CD14-positive monocyte (primary cell): ENCODE measurements at regions not wholly inside any gene's neighbourhood (a gene's known extent, or its start where the extent isn't known, plus 50 kb on each side); places are given as distances from the start of the nearest gene placed in this dataset.

ENCODE experiments used
- DNase-seq, 3 donors: peaks; one replicate each; pipeline ENCODE4 v3.0.0-alpha.2; 2011 to 2022
- H2AFZ ChIP-seq: 2 replicates; pipeline ENCODE4 v1.6.0; 2012; ENCODE audit warnings: mild to moderate bottlenecking, low read depth, low read length, inconsistent platforms; ENCODE audit not compliant: insufficient read depth, poor library complexity, severe bottlenecking
- H3K27ac ChIP-seq, 2 donors: 1 replicate in 1 of 2; 2 replicates in 1 of 2; pipeline ENCODE4 v1.5.1; 2012 to 2013; ENCODE audit warnings: low read length in 2 of 2, control low read depth in 1 of 2, inconsistent platforms in 1 of 2, low read depth in 1 of 2, mild to moderate bottlenecking in 1 of 2
- H3K27me3 ChIP-seq, 2 donors: one replicate each; pipeline versions ENCODE4 v1.6.0 to v1.6.1; 2011 to 2013; ENCODE audit warnings: low read length in 2 of 2; ENCODE audit not compliant: control insufficient read depth in 2 of 2, insufficient read depth in 2 of 2
- H3K36me3 ChIP-seq, 2 donors: replicated peaks in 1 of 2; 1 replicate in 1 of 2; 2 replicates in 1 of 2; pipeline versions ENCODE4 v1.5.1 to v1.6.1; 2012 to 2013; ENCODE audit warnings: low read length in 2 of 2, control low read depth in 1 of 2, inconsistent platforms in 1 of 2, mild to moderate bottlenecking in 1 of 2; ENCODE audit not compliant: insufficient read depth in 2 of 2, control insufficient read depth in 1 of 2
- H3K4me1 ChIP-seq, 2 donors: 1 replicate in 1 of 2; 2 replicates in 1 of 2; pipeline versions ENCODE4 v1.5.1 to v1.6.1; 2012 to 2013; ENCODE audit warnings: low read length in 2 of 2, control low read depth in 1 of 2, inconsistent platforms in 1 of 2, mild to moderate bottlenecking in 1 of 2, moderate library complexity in 1 of 2; ENCODE audit not compliant: insufficient read depth in 2 of 2, control insufficient read depth in 1 of 2
- H3K4me2 ChIP-seq: replicated peaks from 2 replicates; pipeline ENCODE3; 2012; ENCODE audit warnings: low read length, moderate library complexity, mild to moderate bottlenecking; ENCODE audit not compliant: poor library complexity, severe bottlenecking; ENCODE audit errors: extremely low read depth
- H3K4me3 ChIP-seq, 3 experiments: fragments of 200-600 bp in 1 of 3; sonication (generic) in 1 of 3; replicated peaks in 1 of 3; 1 replicate in 2 of 3; 2 replicates in 1 of 3; pipeline ENCODE4 v1.5.1; 2011 to 2013; ENCODE audit warnings: low read length in 3 of 3, mild to moderate bottlenecking in 3 of 3, control low read depth in 2 of 3, low read depth in 2 of 3, inconsistent platforms in 1 of 3, moderate library complexity in 1 of 3
- H3K79me2 ChIP-seq: 2 replicates; pipeline ENCODE4 v1.6.0; 2012; ENCODE audit warnings: mild to moderate bottlenecking, control low read depth, inconsistent platforms, low read length, moderate library complexity; ENCODE audit not compliant: insufficient read depth
- H3K9ac ChIP-seq: 2 replicates; pipeline ENCODE4 v1.6.0; 2017; ENCODE audit warnings: low read length, mild to moderate bottlenecking; ENCODE audit not compliant: insufficient read depth, poor library complexity, severe bottlenecking
- H3K9me3 ChIP-seq, 2 donors: replicated peaks in 1 of 2; 1 replicate in 1 of 2; 2 replicates in 1 of 2; pipeline versions ENCODE4 v1.5.1 to v1.6.1; 2012 to 2013; ENCODE audit warnings: low read length in 2 of 2, control low read depth in 1 of 2; ENCODE audit not compliant: control insufficient read depth in 1 of 2, insufficient read depth in 1 of 2
- H4K20me1 ChIP-seq: 2 replicates; pipeline ENCODE4 v1.6.0; 2012; ENCODE audit warnings: mild to moderate bottlenecking, low read length, control low read depth, moderate library complexity; ENCODE audit not compliant: insufficient read depth
- H3K27ac Mint-ChIP-seq, 7 donors: one replicate each; pipeline ENCODE4 v1.8.0; 2020; ENCODE audit warnings: mild to moderate bottlenecking in 7 of 7, mixed read lengths in 7 of 7, moderate library complexity in 6 of 7, inconsistent platforms in 2 of 7
- H3K27me3 Mint-ChIP-seq, 3 donors: one replicate each; pipeline ENCODE4 v1.8.0; 2021 to 2022; ENCODE audit warnings: low read depth in 3 of 3, mild to moderate bottlenecking in 3 of 3, mixed read lengths in 3 of 3, moderate library complexity in 3 of 3, inconsistent platforms in 1 of 3
- H3K36me3 Mint-ChIP-seq, 2 donors: one replicate each; pipeline ENCODE4 v1.8.0; 2020; ENCODE audit warnings: mixed read lengths in 2 of 2, inconsistent platforms in 1 of 2, mild to moderate bottlenecking in 1 of 2
- H3K4me1 Mint-ChIP-seq: one replicate; pipeline ENCODE4 v1.8.0; 2020; ENCODE audit warnings: mild to moderate bottlenecking, mixed read lengths
- H3K4me3 Mint-ChIP-seq, 2 donors: one replicate each; pipeline ENCODE4 v1.8.0; 2020; ENCODE audit warnings: mild to moderate bottlenecking in 2 of 2, mixed read lengths in 2 of 2, moderate library complexity in 1 of 2
- H3K9me3 Mint-ChIP-seq, 7 donors: one replicate each; pipeline ENCODE4 v1.8.0; 2020 to 2022; ENCODE audit warnings: mixed read lengths in 7 of 7, mild to moderate bottlenecking in 6 of 7, moderate library complexity in 6 of 7, inconsistent platforms in 2 of 7
- CTCF ChIP-seq: fragments of 200-600 bp; IDR thresholded peaks from one replicate; pipeline ENCODE4 v1.8.0; 2022; ENCODE audit warnings: antibody characterized with exemption, mild to moderate bottlenecking
- WGBS: methylation state at CpG from one replicate; pipeline ENCODE4 v1.1.5; 2013; ENCODE audit warnings: missing lambda C conversion rate; ENCODE audit not compliant: insufficient coverage; 5-methylcytosine and 5-hydroxymethylcytosine counted together
- intact Hi-C, 2 donors: fragments of 100-400 bp; cut with micrococcal nuclease; formaldehyde crosslinking; loops; one replicate each; pipeline versions ENCODE4 v1.15.0 to v1.15.1; 2023

- H3K9me3 Mint-ChIP-seq = peaks cover 0 to 22% (median 10%) of the 10 kb centered on the region in 7 donors
- H3K4me3 ChIP-seq = no peak overlapping the region
- TF ChIP-seq CTCF = no peak
- no peaks in the 10 kb centered on the region for H3K36me3 ChIP-seq
- no peaks in the 10 kb centered on the region for H3K27me3 ChIP-seq
- no peak overlapping the region for H3K27ac Mint-ChIP-seq
- no peak overlapping the region for H3K27ac ChIP-seq
- 56% methylated on average over 3 of the region's 6 CpGs for WGBS
- DNase-seq = no peak
- H3K4me3 Mint-ChIP-seq = no peak overlapping the region
- H3K36me3 Mint-ChIP-seq = no peaks in the 10 kb centered on the region
- H3K9me3 ChIP-seq = peaks cover 0 to 9% of the 10 kb centered on the region in 2 donors
- no peaks in the 10 kb centered on the region for H3K4me1 ChIP-seq
- H3K4me1 Mint-ChIP-seq = no peaks in the 10 kb centered on the region
- H3K4me2 ChIP-seq = no peak overlapping the region
- no peaks in the 10 kb centered on the region for H3K27me3 Mint-ChIP-seq
- H3K9ac ChIP-seq = no peak overlapping the region
- H2AFZ ChIP-seq = no peak overlapping the region
- intact Hi-C loops = no loop called here
- no peaks in the 10 kb centered on the region for H3K79me2 ChIP-seq
- no peaks in the 10 kb centered on the region for H4K20me1 ChIP-seq
These were observed 573.4 kb upstream of the DPPA4 start for GRCh38 chr3:109910772-109911171.

GRCh38 chr3:109918740-109919139 lies 581.4 kb upstream of the DPPA4 start:
- Histone ChIP-seq H2AFZ (no peak overlapping the region), H3K27ac (no peak overlapping the region), H3K4me1 (no peaks in the 10 kb centered on the region), H3K27me3 (no peaks in the 10 kb centered on the region), H3K4me3 (no peak overlapping the region), H3K36me3 (no peaks in the 10 kb centered on the region), H3K9me3 (peaks cover 0 to 6% of the 10 kb centered on the region in 2 donors), H3K79me2 (no peaks in the 10 kb centered on the region), H4K20me1 (no peaks in the 10 kb centered on the region), H3K4me2 (no peak overlapping the region), H3K9ac (no peak overlapping the region)
- TF ChIP-seq CTCF = no peak
- Mint-ChIP-seq H3K27me3 (no peaks in the 10 kb centered on the region), H3K4me3 (no peak overlapping the region), H3K36me3 (no peaks in the 10 kb centered on the region), H3K4me1 (no peaks in the 10 kb centered on the region), H3K27ac (no peak overlapping the region), H3K9me3 (peaks cover 0 to 8% (median 2%) of the 10 kb centered on the region in 7 donors)
- no peak for DNase-seq
- WGBS = 100% methylated on average over 1 of the region's 2 CpGs
- intact Hi-C loops = no loop called here
